H9 (cell line): ENCODE measurements at regions not wholly inside any gene's neighbourhood (a gene's known extent, or its start where the extent isn't known, plus 50 kb on each side); places are given as distances from the start of the nearest gene placed in this dataset.

Experiments
- DNase-seq: peaks from one replicate; pipeline ENCODE4 v3.0.0-alpha.2; 2017
- H2AFZ ChIP-seq: one replicate; pipeline ENCODE4 v1.6.1; 2013; ENCODE audit warnings: mild to moderate bottlenecking, low read length, control low read depth, moderate library complexity
- H2AK5ac ChIP-seq: 2 replicates; pipeline ENCODE4 v1.6.1; 2013; ENCODE audit warnings: low read length, control low read depth, mixed read lengths; ENCODE audit not compliant: insufficient read length
- H2BK120ac ChIP-seq: one replicate; pipeline ENCODE4 v1.6.1; 2013; ENCODE audit warnings: low read depth, mild to moderate bottlenecking, low read length, control low read depth, inconsistent platforms; ENCODE audit not compliant: poor library complexity, severe bottlenecking
- H2BK12ac ChIP-seq: 2 replicates; pipeline ENCODE4 v1.6.1; 2013; ENCODE audit warnings: low read length, control low read depth, mixed read lengths, low read depth; ENCODE audit not compliant: insufficient read length
- H2BK15ac ChIP-seq: 2 replicates; pipeline ENCODE4 v1.6.1; 2013; ENCODE audit warnings: low read depth, low read length, control low read depth
- H2BK20ac ChIP-seq: one replicate; pipeline ENCODE4 v1.6.1; 2013; ENCODE audit warnings: low read depth, mild to moderate bottlenecking, low read length, control low read depth, inconsistent platforms; ENCODE audit not compliant: poor library complexity, severe bottlenecking
- H2BK5ac ChIP-seq: 2 replicates; pipeline ENCODE4 v1.6.1; 2013; ENCODE audit warnings: low read length, control low read depth, mixed read lengths; ENCODE audit not compliant: insufficient read length
- H3K14ac ChIP-seq: 2 replicates; pipeline ENCODE4 v1.6.1; 2013; ENCODE audit warnings: low read length, control low read depth; ENCODE audit not compliant: insufficient read depth
- H3K18ac ChIP-seq: 2 replicates; pipeline ENCODE4 v1.6.1; 2013; ENCODE audit warnings: low read depth, mild to moderate bottlenecking, mixed read lengths, low read length, control low read depth; ENCODE audit not compliant: insufficient read length
- H3K23ac ChIP-seq: 2 replicates; pipeline ENCODE4 v1.6.1; 2013; ENCODE audit warnings: low read length, control low read depth, mixed read lengths, low read depth; ENCODE audit not compliant: insufficient read length
- H3K23me2 ChIP-seq: 2 replicates; pipeline ENCODE4 v1.6.1; 2013; ENCODE audit warnings: low read depth, mild to moderate bottlenecking, mixed read lengths, low read length, control low read depth; ENCODE audit not compliant: insufficient read length, poor library complexity, severe bottlenecking
- H3K27ac ChIP-seq: 2 replicates; pipeline ENCODE4 v1.5.1; 2013; ENCODE audit warnings: low read length, control low read depth, mixed read lengths, low read depth; ENCODE audit not compliant: insufficient read length
- H3K27me3 ChIP-seq: 2 replicates; pipeline ENCODE4 v1.6.1; 2013; ENCODE audit warnings: low read length, control low read depth, inconsistent platforms; ENCODE audit not compliant: insufficient read depth
- H3K4ac ChIP-seq: 2 replicates; pipeline ENCODE4 v1.6.1; 2013; ENCODE audit warnings: low read depth, mild to moderate bottlenecking, control low read depth, inconsistent platforms, low read length, moderate library complexity
- H3K4me1 ChIP-seq: 2 replicates; pipeline ENCODE4 v1.6.1; 2013; ENCODE audit warnings: low read length, control low read depth, inconsistent platforms; ENCODE audit not compliant: insufficient read depth
- H3K4me2 ChIP-seq: 2 replicates; pipeline ENCODE4 v1.6.1; 2013; ENCODE audit warnings: low read length, control low read depth, mixed read lengths; ENCODE audit not compliant: insufficient read length, insufficient read depth
- H3K56ac ChIP-seq: 2 replicates; pipeline ENCODE4 v1.6.1; 2013; ENCODE audit warnings: low read depth, mild to moderate bottlenecking, mixed read lengths, low read length, control low read depth; ENCODE audit not compliant: insufficient read length
- H3K79me1 ChIP-seq: 2 replicates; pipeline ENCODE4 v1.6.1; 2013; ENCODE audit warnings: low read depth, mild to moderate bottlenecking, moderate library complexity, low read length, control low read depth, inconsistent platforms; ENCODE audit not compliant: insufficient read depth, poor library complexity, severe bottlenecking
- H3K79me2 ChIP-seq: 2 replicates; pipeline ENCODE4 v1.6.1; 2013; ENCODE audit warnings: low read length, control low read depth, inconsistent platforms; ENCODE audit not compliant: insufficient read depth
- H3K9ac ChIP-seq: 2 replicates; pipeline ENCODE4 v1.6.1; 2013; ENCODE audit warnings: low read length, control low read depth, mixed read lengths; ENCODE audit not compliant: insufficient read length; ENCODE audit errors: extremely low read depth
- H3K9me3 ChIP-seq: one replicate; pipeline ENCODE4 v1.6.1; 2013; ENCODE audit warnings: low read depth, low read length, inconsistent platforms; ENCODE audit not compliant: control insufficient read depth
- H3T11ph ChIP-seq: one replicate; pipeline ENCODE4 v1.6.1; 2013; ENCODE audit warnings: mild to moderate bottlenecking, low read length, control low read depth, inconsistent platforms
- H4K20me1 ChIP-seq: one replicate; pipeline ENCODE4 v1.6.1; 2013; ENCODE audit not compliant: control insufficient read depth, insufficient read length, insufficient read depth
- H4K5ac ChIP-seq: 2 replicates; pipeline ENCODE4 v1.6.1; 2013; ENCODE audit warnings: low read depth, mild to moderate bottlenecking, mixed read lengths, low read length, control low read depth; ENCODE audit not compliant: insufficient read length
- H4K8ac ChIP-seq: replicated peaks from 2 replicates; pipeline ENCODE4 v1.6.1; 2013; ENCODE audit warnings: low read length, control low read depth, mixed read lengths, low read depth; ENCODE audit not compliant: insufficient read length
- H4K91ac ChIP-seq: 2 replicates; pipeline ENCODE4 v1.6.1; 2013; ENCODE audit warnings: low read depth, mild to moderate bottlenecking, moderate library complexity, mixed read lengths, low read length, control low read depth; ENCODE audit not compliant: insufficient read length
- H3K27ac Mint-ChIP-seq, 3 experiments: 2 replicates in 2 of 3; 3 replicates in 1 of 3; pipeline ENCODE4 v1.8.0; 2020 to 2021; ENCODE audit warnings: mixed read lengths in 3 of 3, mild to moderate bottlenecking in 1 of 3, moderate library complexity in 1 of 3
- H3K27me3 Mint-ChIP-seq: 2 replicates; pipeline ENCODE4 v1.8.0; 2021; ENCODE audit warnings: low read depth, mild to moderate bottlenecking, moderate library complexity, mixed read lengths
- H3K36me3 Mint-ChIP-seq, 3 experiments: 2 replicates in 2 of 3; 3 replicates in 1 of 3; pipeline ENCODE4 v1.8.0; 2020 to 2021; ENCODE audit warnings: low read depth in 3 of 3, mixed read lengths in 3 of 3; ENCODE audit not compliant: insufficient read depth in 1 of 3
- H3K4me1 Mint-ChIP-seq, 2 experiments: 2 replicates each; pipeline ENCODE4 v1.8.0; 2020; ENCODE audit warnings: mixed read lengths in 2 of 2
- H3K4me3 Mint-ChIP-seq, 2 experiments: 2 replicates in 1 of 2; 3 replicates in 1 of 2; pipeline ENCODE4 v1.8.0; 2020 to 2021; ENCODE audit warnings: mild to moderate bottlenecking in 2 of 2, mixed read lengths in 2 of 2, moderate library complexity in 1 of 2
- H3K9me3 Mint-ChIP-seq, 2 experiments: 2 replicates in 1 of 2; 3 replicates in 1 of 2; pipeline ENCODE4 v1.8.0; 2020; ENCODE audit warnings: mild to moderate bottlenecking in 2 of 2, mixed read lengths in 2 of 2, moderate library complexity in 1 of 2
- WGBS: extraction: QIAGEN DNeasy Blood & Tissue Kit; methylation state at CpG from one replicate; pipeline ENCODE4 v1.1.7; 2013; ENCODE audit warnings: missing lambda C conversion rate, low lambda C conversion rate, mixed read lengths; ENCODE audit not compliant: insufficient read length; ENCODE audit errors: extremely low coverage; 5-methylcytosine and 5-hydroxymethylcytosine counted together
- TF ChIP-seq, protein P1 (sequence below): fragments of 200-600 bp; sonication (generic); conservative IDR thresholded peaks from 3 replicates; pipeline ENCODE4 v1.8.0; 2021; ENCODE audit warnings: antibody characterized with exemption, mild to moderate bottlenecking

DNA sequence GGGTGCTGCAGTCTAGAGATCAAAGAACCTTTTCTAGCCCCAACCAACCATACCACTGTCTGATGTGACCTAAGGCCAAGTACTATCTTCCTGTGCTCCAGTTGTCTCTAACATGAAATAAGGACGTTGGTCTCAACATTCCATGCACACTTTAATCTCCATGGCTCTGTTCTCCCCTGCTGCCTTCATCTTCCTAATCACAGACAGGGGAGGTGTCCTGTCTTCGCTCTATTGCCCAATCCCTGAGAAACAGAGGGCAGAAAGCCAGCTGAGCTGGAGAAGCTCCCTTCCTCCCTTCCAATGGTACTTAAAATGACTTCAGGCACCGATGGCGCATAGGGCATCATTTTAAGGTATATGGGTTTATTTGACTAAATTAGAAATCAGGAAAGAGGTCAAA is 148.9 kb upstream of the GNAO1 start:
- DNase-seq, result no peak
- Histone ChIP-seq H2BK15ac (no peak overlapping the region), H2AK5ac (no peak overlapping the region), H2BK120ac (no peak overlapping the region), H3T11ph (no peak overlapping the region), H3K9ac (no peak overlapping the region), H3K4me2 (no peak overlapping the region), H3K79me2 (no peaks in the 10 kb centered on the region; the same call in 1 of the 2 replicates), H3K14ac (no peak overlapping the region; the same call in 1 of the 2 replicates), H4K91ac (no peak overlapping the region), H3K27me3 (no peaks in the 10 kb centered on the region), H3K9me3 (no peaks in the 10 kb centered on the region), H2BK12ac (no peak overlapping the region), H3K4ac (no peak overlapping the region), H2BK5ac (no peak overlapping the region), H3K4me1 (no peaks in the 10 kb centered on the region), H2BK20ac (no peak overlapping the region), H4K5ac (no peak overlapping the region), H4K8ac (no peak overlapping the region), H3K23me2 (no peaks in the 10 kb centered on the region), H3K56ac (no peak overlapping the region), H3K27ac (no peak overlapping the region), H2AFZ (no peak overlapping the region), H4K20me1 (no peaks in the 10 kb centered on the region), H3K23ac (no peak overlapping the region), H3K18ac (no peak overlapping the region), H3K79me1 (no peaks in the 10 kb centered on the region)
- peaks cover 2 to 8% of the 10 kb centered on the region in 2 experiments; a peak in 3 of 4 replicates for H3K4me1 Mint-ChIP-seq
- H3K27me3 Mint-ChIP-seq, result peaks cover 3% of the 10 kb centered on the region
- WGBS, result no CpG with 5 or more reads among the region's 4 CpGs
- TF ChIP-seq, protein P1, sequence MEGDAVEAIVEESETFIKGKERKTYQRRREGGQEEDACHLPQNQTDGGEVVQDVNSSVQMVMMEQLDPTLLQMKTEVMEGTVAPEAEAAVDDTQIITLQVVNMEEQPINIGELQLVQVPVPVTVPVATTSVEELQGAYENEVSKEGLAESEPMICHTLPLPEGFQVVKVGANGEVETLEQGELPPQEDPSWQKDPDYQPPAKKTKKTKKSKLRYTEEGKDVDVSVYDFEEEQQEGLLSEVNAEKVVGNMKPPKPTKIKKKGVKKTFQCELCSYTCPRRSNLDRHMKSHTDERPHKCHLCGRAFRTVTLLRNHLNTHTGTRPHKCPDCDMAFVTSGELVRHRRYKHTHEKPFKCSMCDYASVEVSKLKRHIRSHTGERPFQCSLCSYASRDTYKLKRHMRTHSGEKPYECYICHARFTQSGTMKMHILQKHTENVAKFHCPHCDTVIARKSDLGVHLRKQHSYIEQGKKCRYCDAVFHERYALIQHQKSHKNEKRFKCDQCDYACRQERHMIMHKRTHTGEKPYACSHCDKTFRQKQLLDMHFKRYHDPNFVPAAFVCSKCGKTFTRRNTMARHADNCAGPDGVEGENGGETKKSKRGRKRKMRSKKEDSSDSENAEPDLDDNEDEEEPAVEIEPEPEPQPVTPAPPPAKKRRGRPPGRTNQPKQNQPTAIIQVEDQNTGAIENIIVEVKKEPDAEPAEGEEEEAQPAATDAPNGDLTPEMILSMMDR, result no peak
- no peak overlapping the region for H3K27ac Mint-ChIP-seq
- H3K4me3 Mint-ChIP-seq, result no peak overlapping the region
- H3K9me3 Mint-ChIP-seq, result peaks cover 9 to 10% of the 10 kb centered on the region in 2 experiments
- peaks cover 0 to 6% (median 0%) of the 10 kb centered on the region in 3 experiments; a peak in 2 of 7 replicates for H3K36me3 Mint-ChIP-seq
